GM18526 (cell line): ENCODE measurements at regions not wholly inside any gene's neighbourhood (a gene's known extent, or its start where the extent isn't known, plus 50 kb on each side); places are given as distances from the start of the nearest gene placed in this dataset.

Experiments
- POLR2A ChIP-seq: IDR thresholded peaks from 3 replicates; pipeline ENCODE4 v1.6.1; 2011; ENCODE audit not compliant: insufficient read length; ENCODE audit errors: extremely low read depth

DNA sequence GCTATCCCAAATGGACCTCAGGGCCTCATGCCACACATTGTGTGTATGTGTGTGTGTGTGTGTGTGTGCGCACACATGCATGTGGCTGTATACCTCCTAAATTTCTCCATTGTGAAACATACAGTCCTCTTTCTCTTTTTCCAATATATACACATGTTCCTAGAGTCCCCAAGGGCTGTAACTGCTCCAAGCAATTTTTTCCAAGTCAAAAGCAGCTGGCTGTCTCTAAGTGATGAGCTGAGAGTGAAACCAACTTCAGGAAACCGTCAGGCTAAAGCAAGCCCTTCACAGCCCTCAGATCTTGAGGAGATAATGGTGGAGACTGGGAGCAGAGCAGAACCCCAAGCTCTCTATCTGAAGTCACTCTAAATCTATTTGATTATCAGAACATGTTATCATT is 496.1 kb upstream of the DIPK2B start:
- no peak for TF ChIP-seq POLR2A

DNA sequence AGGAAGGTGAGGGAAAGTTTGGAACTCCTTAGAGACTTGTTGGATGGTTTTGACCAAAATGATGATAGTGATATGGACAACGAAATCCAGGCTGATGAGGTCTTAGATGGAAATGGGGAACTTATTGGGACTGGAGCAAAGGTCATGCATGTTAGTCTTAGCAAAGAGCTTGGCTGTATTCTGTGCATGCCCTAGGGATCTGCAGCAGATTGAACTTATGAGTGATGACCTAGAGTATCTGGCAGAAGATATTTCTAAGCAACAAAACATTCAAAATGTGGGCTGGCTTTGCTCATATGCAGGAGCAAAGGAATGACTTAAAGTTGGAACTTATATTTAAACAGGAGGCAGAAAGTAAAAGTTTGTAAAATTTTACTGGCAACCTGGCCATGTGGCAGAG is 489.3 kb upstream of the DIPK2B start:
- no peak for TF ChIP-seq POLR2A

DNA sequence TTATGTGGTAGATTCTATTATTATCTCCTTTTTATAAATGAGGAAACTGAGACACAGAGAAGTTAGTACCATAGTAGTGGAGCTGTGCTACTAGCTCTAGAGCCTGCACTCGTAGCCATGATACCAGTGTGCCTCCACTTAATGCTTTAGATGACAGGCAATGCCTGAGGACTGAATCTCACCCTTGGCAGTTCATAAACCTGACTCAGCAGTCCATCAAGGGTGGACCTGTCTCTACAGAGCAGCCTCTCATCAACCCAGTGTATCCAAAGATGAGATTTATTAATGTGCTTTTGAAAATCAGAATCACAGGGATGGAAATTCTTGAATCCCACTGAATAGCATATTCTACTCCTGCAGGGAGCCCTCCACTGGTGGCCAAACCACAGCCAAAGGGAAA is 483.2 kb upstream of the DIPK2B start:
- no peak for TF ChIP-seq POLR2A

DNA sequence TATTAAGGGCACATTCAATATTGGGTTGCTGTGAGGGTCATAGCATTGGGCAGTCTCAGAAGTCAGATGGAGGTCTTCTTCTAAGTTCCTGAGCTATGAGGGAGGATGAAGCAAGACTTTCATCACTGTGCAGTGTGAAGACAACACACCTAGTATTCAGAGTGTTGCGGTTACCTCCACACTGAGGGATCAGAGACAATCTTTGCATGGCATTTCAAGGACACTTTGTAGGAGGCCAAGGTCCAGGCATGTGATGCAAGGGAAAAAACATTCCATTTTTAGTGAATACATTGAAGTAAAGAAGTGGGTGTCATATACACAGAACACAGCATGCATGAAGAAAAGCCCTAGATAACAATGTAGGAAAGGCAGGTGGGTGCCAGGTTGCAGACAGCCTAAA is 481.2 kb upstream of the DIPK2B start:
- TF ChIP-seq POLR2A, result no peak

DNA sequence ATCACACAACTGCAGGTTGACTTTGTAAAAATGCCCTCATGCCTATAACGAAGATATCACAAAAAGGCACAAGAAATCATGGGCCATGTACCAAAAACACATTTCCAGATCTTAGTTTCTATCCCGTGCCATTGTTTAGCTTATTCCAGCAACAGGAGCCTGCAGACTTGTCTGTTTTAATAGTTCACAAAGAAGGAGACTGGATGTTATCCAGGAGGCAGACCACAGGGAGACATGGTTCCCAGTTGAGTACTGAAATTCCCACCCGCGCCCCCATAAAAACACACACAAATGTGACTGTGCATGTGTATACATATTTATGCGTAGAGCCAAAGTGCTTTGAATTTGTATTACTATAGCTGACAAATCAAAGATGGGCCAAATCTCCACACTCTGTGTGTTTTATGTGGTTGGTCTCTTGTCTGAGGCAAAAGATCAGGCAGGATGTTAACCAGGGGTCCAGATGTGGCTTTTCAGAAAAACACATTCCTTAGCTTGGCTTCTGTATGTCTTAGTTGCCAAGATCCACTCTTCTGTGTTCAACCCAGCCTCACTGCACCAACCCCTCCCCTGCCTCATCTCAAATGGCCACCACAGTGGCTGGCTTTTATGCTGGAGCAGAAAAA is 469.2 kb upstream of the DIPK2B start:
- TF ChIP-seq POLR2A, result no peak

DNA sequence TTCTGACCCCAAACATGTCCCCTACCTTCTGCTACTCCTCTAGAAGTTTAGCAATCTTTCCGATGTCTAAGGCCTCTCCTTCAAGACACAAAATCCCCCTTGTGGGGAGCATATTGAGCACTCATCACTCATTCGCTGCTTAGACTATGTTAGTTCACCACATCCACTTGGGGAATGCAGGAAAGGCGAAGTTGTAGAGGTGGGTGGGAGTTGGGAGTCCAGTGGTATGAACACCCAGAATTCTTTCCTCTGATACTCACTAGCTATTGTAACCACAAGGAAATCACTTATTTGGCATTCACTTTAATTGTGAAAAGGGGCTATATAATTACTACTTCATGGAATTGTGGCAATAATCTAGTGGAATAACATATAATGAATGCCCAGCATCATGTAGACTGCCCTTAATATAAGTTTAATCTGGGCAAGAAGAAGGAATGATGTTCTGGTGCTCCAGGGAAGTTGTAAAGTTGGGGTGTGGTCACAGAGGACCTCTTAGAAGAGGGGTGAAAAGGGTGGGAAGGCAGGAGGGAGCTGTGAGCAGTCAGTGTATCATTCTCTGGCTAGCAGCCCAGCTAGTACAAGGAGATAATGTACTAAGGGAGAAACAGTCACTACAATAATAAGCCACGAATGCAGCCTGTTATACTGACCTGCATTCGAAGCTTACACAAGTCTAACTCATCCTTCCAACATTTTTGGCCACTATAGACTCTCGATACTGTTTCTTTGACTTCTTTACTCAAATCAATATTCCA is 468.2 kb upstream of the DIPK2B start:
- TF ChIP-seq POLR2A, result no peak

DNA sequence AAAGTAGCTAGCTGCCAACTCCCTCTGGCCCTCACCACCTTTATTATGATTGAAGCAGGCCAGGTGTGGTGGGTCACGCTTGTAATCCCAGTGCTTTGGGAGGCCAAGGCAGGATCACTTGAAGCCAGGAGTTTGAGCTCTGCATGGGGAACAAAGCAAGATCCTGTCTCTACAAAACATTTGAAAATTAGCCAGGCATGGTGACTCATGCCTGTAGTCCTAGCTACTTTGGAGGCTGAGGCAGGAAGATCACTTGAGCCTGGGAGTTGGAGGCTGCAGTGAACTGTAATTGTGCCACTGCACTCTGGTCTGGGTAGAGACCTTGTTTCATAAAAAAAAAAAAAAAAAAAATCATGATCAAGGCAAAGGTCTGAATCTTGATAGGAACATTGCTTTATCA is 467.0 kb upstream of the DIPK2B start:
- TF ChIP-seq POLR2A, result no peak

DNA sequence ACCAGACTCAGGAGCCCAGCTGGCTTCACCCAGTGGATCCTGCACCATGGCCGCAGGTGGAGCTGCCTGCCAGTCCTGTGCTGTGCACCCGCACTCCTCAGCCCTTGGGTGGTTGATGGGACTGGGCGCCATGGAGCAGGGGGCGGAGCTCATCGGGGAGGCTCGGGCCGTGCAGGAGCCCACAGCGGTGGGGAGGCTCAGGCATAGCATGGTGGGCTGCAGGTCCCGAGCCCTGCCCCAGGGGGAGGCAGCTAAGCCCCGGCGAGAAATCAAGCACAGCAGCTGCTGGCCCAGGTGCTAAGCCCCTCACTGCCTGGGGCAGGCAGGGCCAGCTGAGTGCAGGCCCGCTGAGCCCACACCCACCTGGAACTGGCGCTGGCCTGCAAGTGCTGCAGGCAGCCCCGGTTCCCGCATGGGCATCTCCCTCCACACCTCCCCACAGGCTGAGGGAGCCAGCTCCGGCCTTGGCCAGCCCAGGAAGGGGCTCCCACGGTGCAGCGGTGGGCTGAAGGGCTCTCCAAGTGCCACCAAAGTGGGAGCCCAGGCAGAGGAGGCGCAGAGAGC is 464.1 kb upstream of the DIPK2B start:
- no peak for TF ChIP-seq POLR2A

DNA sequence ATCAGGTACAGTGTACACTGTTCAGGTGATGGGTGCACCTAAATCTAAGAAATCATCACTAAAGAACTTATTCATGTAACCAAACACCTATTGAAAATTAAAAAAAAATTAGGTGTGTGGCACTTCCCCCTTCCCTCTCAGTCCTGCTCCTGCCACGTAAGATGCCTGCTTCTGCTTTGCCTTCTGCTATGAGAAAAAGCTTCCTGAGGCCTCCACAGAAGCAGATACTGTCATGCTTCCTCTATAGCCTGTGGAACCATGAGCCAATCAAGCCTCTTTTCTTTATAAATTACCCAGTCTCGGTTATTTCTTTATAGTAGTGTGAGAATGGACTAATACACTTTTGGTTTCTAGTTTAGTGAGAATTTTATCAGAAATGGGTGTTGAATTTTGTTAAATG is 459.8 kb upstream of the DIPK2B start:
- TF ChIP-seq POLR2A, result no peak

DNA sequence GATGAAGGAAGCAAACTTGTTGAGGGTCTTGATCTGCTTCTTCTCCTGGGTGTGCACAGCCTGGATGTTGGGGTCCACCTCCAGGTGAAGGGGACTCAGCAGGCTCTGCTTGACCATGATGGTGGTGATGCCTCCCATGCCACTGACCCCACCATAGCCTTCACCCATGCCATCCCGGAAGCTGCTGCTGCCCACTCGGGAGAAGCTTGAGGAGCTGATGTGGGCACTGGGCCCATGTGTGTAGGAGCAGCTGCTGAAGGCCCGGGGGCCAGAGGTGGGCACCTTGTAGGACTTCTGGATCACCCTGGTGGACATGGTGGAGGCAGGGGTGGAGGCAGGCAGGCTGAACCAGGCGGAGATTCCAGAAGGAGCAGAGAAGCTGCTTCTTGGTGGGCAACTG is 432.7 kb upstream of the DIPK2B start:
- no peak for TF ChIP-seq POLR2A

DNA sequence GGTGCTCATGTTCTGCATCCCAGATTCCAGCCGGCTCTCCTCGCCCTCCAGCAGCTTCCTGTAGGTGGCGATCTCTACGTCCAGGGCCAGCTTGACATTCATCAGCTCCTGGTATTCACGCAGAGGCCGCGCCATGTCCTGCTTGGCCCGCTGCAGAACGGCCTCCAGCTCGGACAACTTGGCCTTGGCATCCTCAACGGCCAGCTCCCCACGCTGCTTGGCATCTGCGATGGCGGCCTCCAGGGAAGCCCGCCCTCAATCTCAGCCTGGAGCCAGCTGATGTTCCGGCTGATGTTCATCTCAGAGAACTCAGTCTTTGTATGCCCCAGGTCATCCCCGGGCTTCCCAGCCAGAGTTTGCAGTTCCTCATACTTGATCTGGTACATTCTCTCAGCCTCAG is 431.8 kb upstream of the DIPK2B start:
- no peak for TF ChIP-seq POLR2A

DNA sequence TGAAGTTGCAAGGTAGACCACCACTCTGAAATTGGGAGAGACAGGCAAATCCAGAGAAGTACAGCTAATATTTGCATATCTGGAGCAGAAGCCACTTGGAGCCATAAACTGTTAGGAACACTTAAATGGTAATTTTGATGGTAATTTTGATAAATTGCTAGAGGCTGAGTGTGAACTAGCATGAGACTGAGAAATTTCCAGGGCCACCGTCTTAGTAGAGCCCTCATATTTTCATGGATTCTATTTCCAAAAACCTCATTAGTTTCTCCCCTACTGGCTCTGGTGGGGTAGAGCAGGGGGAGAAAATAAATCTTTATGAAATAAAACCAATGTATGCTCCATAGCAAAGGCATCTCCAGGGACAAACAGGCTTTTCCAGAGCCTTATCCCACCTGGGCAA is 429.4 kb upstream of the DIPK2B start:
- no peak for TF ChIP-seq POLR2A

DNA sequence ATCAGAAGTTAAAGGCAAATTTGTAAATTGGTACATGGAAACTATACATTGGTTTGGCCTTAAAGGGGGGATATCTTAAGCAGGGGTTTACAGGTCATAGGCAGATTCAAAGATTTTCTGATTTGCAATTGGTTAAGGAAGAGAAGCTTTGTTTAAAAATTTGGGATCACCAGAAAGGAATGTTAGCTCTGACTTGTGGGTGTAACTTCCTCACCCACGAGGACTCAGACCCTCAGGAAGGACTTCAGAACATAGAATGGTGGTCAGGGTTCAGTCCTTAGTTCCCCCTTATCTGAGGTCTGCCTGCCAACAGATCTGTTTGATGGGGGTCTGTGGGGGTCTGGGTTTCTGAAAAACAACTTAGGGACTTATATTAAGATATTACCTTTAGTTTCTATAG is 427.4 kb upstream of the DIPK2B start:
- no peak for TF ChIP-seq POLR2A

DNA sequence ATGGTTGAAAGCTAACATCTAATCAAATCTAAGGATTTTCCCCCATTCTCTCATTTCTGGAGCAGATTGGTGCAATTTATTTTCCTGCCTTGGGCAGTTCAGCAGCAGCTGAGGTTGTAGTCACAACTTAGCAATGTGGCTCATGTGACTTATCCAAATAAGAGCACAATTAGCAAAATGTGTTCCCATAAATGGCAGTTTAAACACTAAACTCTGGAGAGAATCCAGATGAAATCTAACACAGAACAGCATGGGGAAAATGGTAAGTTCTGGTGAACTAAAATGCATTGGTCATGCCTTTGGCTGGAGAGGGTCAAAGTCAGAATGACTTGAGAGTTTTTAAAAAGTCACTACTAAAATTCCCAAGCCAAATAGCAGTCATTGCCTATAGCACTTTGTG is 422.6 kb upstream of the DIPK2B start:
- no peak for TF ChIP-seq POLR2A

DNA sequence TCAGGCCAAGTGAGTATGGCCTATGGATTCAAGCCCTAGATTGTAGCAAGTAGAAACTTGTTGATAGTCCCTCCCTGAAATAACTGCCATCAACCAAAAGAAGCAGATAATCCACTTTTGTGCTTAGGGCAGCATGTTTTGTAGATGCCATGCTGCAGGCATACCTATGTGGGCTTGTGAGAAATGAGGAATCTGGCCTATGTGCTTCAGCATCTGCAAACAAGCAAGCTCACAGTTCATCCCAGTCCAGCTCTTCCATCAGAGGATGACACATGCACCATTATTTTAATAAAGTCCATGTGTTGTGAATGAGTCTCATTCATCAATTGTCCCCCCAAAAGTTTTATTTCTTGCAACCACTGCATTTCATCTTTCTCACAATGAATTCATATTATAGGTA is 421.9 kb upstream of the DIPK2B start:
- no peak for TF ChIP-seq POLR2A

DNA sequence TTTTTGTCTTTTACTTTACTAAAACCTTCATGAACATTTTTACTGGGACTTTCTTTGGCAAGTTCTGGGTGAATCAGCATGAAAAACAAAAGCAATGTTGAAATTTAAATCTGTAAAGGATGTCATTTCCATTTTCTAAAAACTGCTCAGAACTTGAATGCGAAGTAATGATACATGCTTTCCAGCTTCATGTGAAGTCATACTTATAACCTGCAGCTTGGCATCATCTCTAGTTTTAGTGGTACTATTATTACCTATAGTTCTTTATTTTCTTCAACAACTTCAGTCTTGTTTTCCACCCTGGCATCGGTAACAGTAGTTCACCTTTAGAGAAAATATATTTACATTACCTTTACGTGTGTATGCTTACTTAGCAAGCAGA is 421.4 kb upstream of the DIPK2B start:
- TF ChIP-seq POLR2A, result no peak
